Pancreas (tissue), 10 donors: ENCODE measurements at regions not wholly inside any gene's neighbourhood (a gene's known extent, or its start where the extent isn't known, plus 50 kb on each side); places are given as distances from the start of the nearest gene placed in this dataset.

Experiments
- ATAC-seq, 4 donors: fragments of 200-7000 bp; cut with Tn5 transposase; one replicate each; pipeline versions ENCODE4 v1.8.0 to v1.9.1; 2020; ENCODE audit warnings: mild to moderate bottlenecking in 4 of 4, moderate library complexity in 4 of 4
- DNase-seq, 6 donors: peaks; one replicate each; pipeline ENCODE4 v3.0.0-alpha.2; 2020
- FAIRE-seq: peaks from 2 replicates; lab custom pipeline; 2012; peaks lifted over from hg19 to GRCh38; lab: Jason Lieb, UNC
- H3K27ac ChIP-seq, 4 donors: fragments of 200-600 bp; sonication (generic); 1 replicate in 3 of 4; 2 replicates in 1 of 4; pipeline versions ENCODE4 v1.5.0 to v1.8.0; 2020
- H3K27me3 ChIP-seq, 4 donors: fragments of 200-600 bp; one replicate each; pipeline ENCODE4 v1.8.0; 2021
- H3K36me3 ChIP-seq, 3 donors: fragments of 200-600 bp; sonication (generic) in 1 of 3; one replicate each; pipeline versions ENCODE4 v1.5.0 to v1.8.0; 2020 to 2021
- H3K4me1 ChIP-seq, 3 donors: fragments of 200-600 bp; one replicate each; pipeline ENCODE4 v1.8.0; 2021
- H3K4me3 ChIP-seq, 4 donors: fragments of 200-600 bp; sonication (generic) in 2 of 4; one replicate each; pipeline versions ENCODE4 v1.5.0 to v1.8.0; 2020 to 2021
- H3K9me3 ChIP-seq, 4 donors: fragments of 200-600 bp; one replicate each; pipeline ENCODE4 v1.8.0; 2021
- CTCF ChIP-seq, 4 donors: fragments of 200-600 bp; sonication (generic) in 3 of 4; IDR thresholded peaks; one replicate each; pipeline versions ENCODE4 v1.5.0 to v1.8.0; 2021; ENCODE audit warnings: antibody characterized with exemption in 4 of 4
- WGBS, 2 donors: extraction: QIAGEN DNeasy Blood & Tissue Kit; methylation state at CpG; one replicate each; pipeline ENCODE4 v1.1.7; 2013; 5-methylcytosine and 5-hydroxymethylcytosine counted together
- intact Hi-C, 3 donors: fragments of 100-400 bp; cut with DNase I; formaldehyde crosslinking; loops; one replicate each; pipeline versions ENCODE4 v1.11.1 to v1.14.2; 2022
- donor health status: healthy with polysubstance abuse.
- donor health status: DM: no; HTN: no; CAD: no; lungs with moderate emphysema.
- donor health status: DM: no; HTN: no; CAD: no.
- donor health status: control.
- donor health status: control.
- donor health status: Bipolar disorder and iron deficiency.
- donor health status: DM: yes; HTN: yes; CAD: no.
- donor health status: DM: no; HTN: no; CAD: no.
- donor health status: DM: no; HTN: no; CAD: no.
- donor health status: DM: yes; HTN: yes; CAD: no.

- H3K4me1 ChIP-seq: no peaks in the 10 kb centered on the region
- H3K36me3 ChIP-seq: no peaks in the 10 kb centered on the region
- FAIRE-seq: no peak
- no peaks in the 10 kb centered on the region for H3K27me3 ChIP-seq
- 91 to 97% methylated on average over 2 of the region's 2 CpGs for WGBS, 2 donors
- intact Hi-C loops: no loop called here
- H3K9me3 ChIP-seq: no peaks in the 10 kb centered on the region
- TF ChIP-seq CTCF (IDR thresholded peaks at IDR 0.05): no peak
- DNase-seq: no peak
- H3K4me3 ChIP-seq: no peak overlapping the region
- no peak for ATAC-seq
- H3K27ac ChIP-seq: no peak overlapping the region
Measured at GRCh38 chr12:102622618-102623017, 142.3 kb upstream of the IGF1 start.

GRCh38 chr12:102618197-102618877 is 138.0 kb upstream of the IGF1 start:
- FAIRE-seq (no peak), DNase-seq (no peak), ATAC-seq (no peak)
- no peak for TF ChIP-seq CTCF (IDR thresholded peaks at IDR 0.05)
- Histone ChIP-seq H3K27ac (no peak overlapping the region), H3K36me3 (no peaks in the 10 kb centered on the region), H3K27me3 (no peaks in the 10 kb centered on the region), H3K4me3 (no peak overlapping the region), H3K4me1 (no peaks in the 10 kb centered on the region), H3K9me3 (no peaks in the 10 kb centered on the region)
- intact Hi-C loops: no loop called here
- WGBS, 2 donors: 41 to 53% methylated on average over 5 of the region's 5 CpGs

- Histone ChIP-seq H3K4me3 (no peak overlapping the region), H3K27ac (no peak overlapping the region), H3K4me1 (no peaks in the 10 kb centered on the region), H3K9me3 (no peaks in the 10 kb centered on the region), H3K27me3 (no peaks in the 10 kb centered on the region), H3K36me3 (no peaks in the 10 kb centered on the region)
- TF ChIP-seq CTCF (IDR thresholded peaks at IDR 0.05): no peak
- 33 to 35% methylated on average over 2 of the region's 2 CpGs for WGBS, 2 donors
- ATAC-seq (no peak), FAIRE-seq (no peak), DNase-seq (no peak)
- intact Hi-C loops: no loop called here
Measured at GRCh38 chr12:102616692-102617091, 136.3 kb upstream of the IGF1 start.

- intact Hi-C loops: no loop called here
- 44 to 73% methylated on average over 1 of the region's 1 CpG for WGBS, 2 donors
- no peak for ATAC-seq
Measured at GRCh38 chr12:102611995-102612394, 131.6 kb upstream of the IGF1 start.

More at GRCh38 chr12:102611995-102612394, 131.6 kb upstream of the IGF1 start:
- no peaks in the 10 kb centered on the region for H3K9me3 ChIP-seq
- H3K4me3 ChIP-seq: no peak overlapping the region
- FAIRE-seq: no peak
- H3K27me3 ChIP-seq: no peaks in the 10 kb centered on the region
- H3K4me1 ChIP-seq: no peaks in the 10 kb centered on the region
- TF ChIP-seq CTCF (IDR thresholded peaks at IDR 0.05): no peak
- no peak overlapping the region for H3K27ac ChIP-seq
- H3K36me3 ChIP-seq: no peaks in the 10 kb centered on the region
- no peak for DNase-seq
